ENCODE measurements at regions not wholly inside any gene's neighbourhood (a gene's known extent, or its start where the extent isn't known, plus 50 kb on each side); places are given as distances from the start of the nearest gene placed in this dataset.

- DNase-seq = no peak
These were observed 870.7 kb upstream of the ADGRL2 start for GRCh38 chr1:80929868-80930508.

DNA sequence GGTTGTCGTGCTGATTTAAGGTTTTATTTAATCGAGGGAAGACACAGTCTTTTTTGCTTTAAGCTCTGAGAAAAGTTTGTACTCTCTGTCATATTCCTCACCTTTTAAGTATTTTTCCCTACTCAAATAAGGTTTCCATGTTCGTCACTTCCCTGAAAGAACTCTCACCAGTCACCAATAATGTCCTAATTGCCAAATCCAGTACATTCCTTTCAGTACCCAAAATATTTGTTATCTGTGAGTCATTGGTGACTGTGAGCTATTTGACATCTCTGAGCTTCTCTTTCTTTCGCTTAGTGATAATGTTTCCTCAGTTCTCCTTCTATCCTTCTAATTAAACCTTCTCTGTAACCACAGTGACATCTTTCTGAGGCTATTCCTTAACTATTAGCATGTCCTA is 874.2 kb upstream of the ADGRL2 start:
- H3K27ac ChIP-seq = no peak overlapping the region
- intact Hi-C loops (cut with DNase I; ENCODE audit: low total_unique reads) = no loop called here
- no peak overlapping the region for H3K4me3 ChIP-seq
- 80 to 90% (median 87%) methylated on average over 4 of the region's 4 CpGs for WGBS, 5 donors
- peaks cover 0 to 24% (median 20%) of the 10 kb centered on the region in 8 donors for H3K9me3 ChIP-seq
- TF ChIP-seq POLR2AphosphoS5 (IDR thresholded peaks at IDR 0.05) = no peak
- TF ChIP-seq POLR2A (IDR thresholded peaks at IDR 0.05) = no peak
- TF ChIP-seq CTCF (IDR thresholded peaks at IDR 0.05 in 8 of 11, conservative IDR thresholded peaks at IDR 0.05 in 3 of 11) = no peak
- H3K27me3 ChIP-seq (replicated peaks in 1 of 7) = no peaks in the 10 kb centered on the region
- no peaks in the 10 kb centered on the region for H3K4me1 ChIP-seq
- DNase-seq = no peak
- H3K36me3 ChIP-seq = no peaks in the 10 kb centered on the region

More at GRCh38 chr1:80929868-80930508, 870.7 kb upstream of the ADGRL2 start:
- H3K4me1 ChIP-seq = no peaks in the 10 kb centered on the region
- H3K9me3 ChIP-seq = peaks cover 0 to 43% (median 32%) of the 10 kb centered on the region in 8 donors
- TF ChIP-seq POLR2A (IDR thresholded peaks at IDR 0.05) = no peak
- no peak for TF ChIP-seq CTCF (IDR thresholded peaks at IDR 0.05 in 8 of 11, conservative IDR thresholded peaks at IDR 0.05 in 3 of 11)
- no peak for TF ChIP-seq POLR2AphosphoS5 (IDR thresholded peaks at IDR 0.05)
- intact Hi-C loops (cut with DNase I; ENCODE audit: low total_unique reads) = no loop called here
- WGBS, 5 donors = 45 to 85% (median 81%) methylated on average over 2 to 3 of the region's 3 CpGs
- H3K27me3 ChIP-seq (replicated peaks in 1 of 7) = no peaks in the 10 kb centered on the region
- no peaks in the 10 kb centered on the region for H3K36me3 ChIP-seq
- H3K27ac ChIP-seq = no peak overlapping the region
- H3K4me3 ChIP-seq = no peak overlapping the region

- TF ChIP-seq POLR2AphosphoS5 (IDR thresholded peaks at IDR 0.05) (no peak), CTCF (IDR thresholded peaks at IDR 0.05 in 8 of 11, conservative IDR thresholded peaks at IDR 0.05 in 3 of 11) (no peak), POLR2A (IDR thresholded peaks at IDR 0.05) (no peak)
- 41 to 71% (median 63%) methylated on average over 3 of the region's 3 CpGs for WGBS, 5 donors
- H3K36me3 ChIP-seq = no peaks in the 10 kb centered on the region
- H3K4me1 ChIP-seq = no peaks in the 10 kb centered on the region
- intact Hi-C loops (cut with DNase I; ENCODE audit: low total_unique reads) = no loop called here
- no peak for DNase-seq
- H3K9me3 ChIP-seq = peaks cover 0 to 12% (median 8%) of the 10 kb centered on the region in 8 donors
- no peaks in the 10 kb centered on the region for H3K27me3 ChIP-seq (replicated peaks in 1 of 7)
- H3K27ac ChIP-seq = peak overlapping the region in 3 of 8 donors; percentile 35 to 67 (median 38)
- H3K4me3 ChIP-seq = peak overlapping the region in 1 of 8 donors; percentile 5
These were observed 875.5 kb upstream of the ADGRL2 start for GRCh38 chr1:80925130-80925805.

DNA sequence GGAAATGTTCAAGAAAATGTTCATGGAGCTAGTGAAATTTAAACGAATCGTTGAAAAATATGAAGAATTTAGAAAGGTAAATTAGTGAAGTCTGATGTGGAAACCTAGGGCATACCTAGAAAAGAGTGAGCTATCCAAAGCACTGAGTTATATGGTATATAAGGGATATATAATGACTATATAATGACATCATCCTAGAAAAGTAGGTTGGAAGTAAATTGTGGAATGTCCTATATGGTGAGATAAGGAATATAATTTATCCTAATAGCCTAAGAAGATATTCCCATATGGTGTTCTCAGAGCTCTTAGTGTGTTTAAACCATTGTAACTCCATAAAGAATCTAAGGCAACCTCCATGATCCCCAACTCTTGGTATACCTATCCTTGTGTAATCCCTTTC is 876.4 kb upstream of the ADGRL2 start:
- no peak for DNase-seq
- Histone ChIP-seq H3K27me3 (replicated peaks in 1 of 7) (no peaks in the 10 kb centered on the region), H3K4me1 (no peaks in the 10 kb centered on the region), H3K4me3 (no peak overlapping the region), H3K9me3 (peaks cover 0 to 2% (median 0%) of the 10 kb centered on the region in 8 donors), H3K27ac (peak overlapping the region in 1 of 8 donors; percentile 67), H3K36me3 (no peaks in the 10 kb centered on the region)
- TF ChIP-seq CTCF (IDR thresholded peaks at IDR 0.05 in 8 of 11, conservative IDR thresholded peaks at IDR 0.05 in 3 of 11) (no peak), POLR2A (IDR thresholded peaks at IDR 0.05) (no peak), POLR2AphosphoS5 (IDR thresholded peaks at IDR 0.05) (no peak)
- intact Hi-C loops (cut with DNase I; ENCODE audit: low total_unique reads) = no loop called here
- WGBS, 5 donors = 85 to 97% (median 94%) methylated on average over 2 of the region's 2 CpGs
